Heart left ventricle (tissue), 16 donors: ENCODE measurements at regions not wholly inside any gene's neighbourhood (a gene's known extent, or its start where the extent isn't known, plus 50 kb on each side); places are given as distances from the start of the nearest gene placed in this dataset.

ENCODE experiments used
- ATAC-seq, 4 donors: fragments of 200-7000 bp; cut with Tn5 transposase; one replicate each; pipeline ENCODE4 v1.9.1; 2020 to 2022; ENCODE audit warnings: moderate library complexity in 4 of 4, mild to moderate bottlenecking in 3 of 4, moderate number of reproducible peaks in 1 of 4
- DNase-seq, 5 donors: peaks; one replicate each; pipeline ENCODE4 v3.0.0-alpha.2; 2020
- H3K27ac ChIP-seq, 12 donors: fragments of 200-600 bp; sonication (generic) in 4 of 12; one replicate each; pipeline versions ENCODE4 v1.5.0 to v1.8.0; 2016 to 2022; ENCODE audit warnings: mild to moderate bottlenecking in 2 of 12
- H3K27me3 ChIP-seq, 9 donors: fragments of 200-600 bp; sonication (generic) in 2 of 9; one replicate each; pipeline versions ENCODE4 v1.5.1 to v1.8.0; 2016 to 2022; ENCODE audit warnings: mild to moderate bottlenecking in 3 of 9
- H3K36me3 ChIP-seq, 9 donors: fragments of 200-600 bp; sonication (generic) in 2 of 9; one replicate each; pipeline versions ENCODE4 v1.5.0 to v1.8.0; 2018 to 2022; ENCODE audit warnings: mild to moderate bottlenecking in 2 of 9
- H3K4me1 ChIP-seq, 12 donors: fragments of 200-600 bp; sonication (generic) in 4 of 12; one replicate each; pipeline versions ENCODE4 v1.5.0 to v1.8.0; 2016 to 2022; ENCODE audit warnings: mild to moderate bottlenecking in 3 of 12
- H3K4me3 ChIP-seq, 12 donors: fragments of 200-600 bp; sonication (generic) in 4 of 12; one replicate each; pipeline versions ENCODE4 v1.5.0 to v1.8.0; 2017 to 2022; ENCODE audit warnings: mild to moderate bottlenecking in 9 of 12, moderate library complexity in 4 of 12
- H3K9me3 ChIP-seq, 12 donors: fragments of 200-600 bp; sonication (generic) in 4 of 12; one replicate each; pipeline versions ENCODE4 v1.5.0 to v1.8.0; 2016 to 2022; ENCODE audit warnings: mild to moderate bottlenecking in 1 of 12
- POLR2A ChIP-seq, 2 donors: fragments of 450-650 bp; IDR thresholded peaks; one replicate each; pipeline ENCODE4 v1.6.1; 2017; ENCODE audit warnings: antibody characterized with exemption in 2 of 2, mild to moderate bottlenecking in 2 of 2, moderate library complexity in 2 of 2
- WGBS, 4 donors: extraction: QIAGEN DNeasy Blood & Tissue Kit in 2 of 4; methylation state at CpG; one replicate each; pipeline versions ENCODE4 v1.1.5 to v1.1.7; 2013 to 2018; 5-methylcytosine and 5-hydroxymethylcytosine counted together
- intact Hi-C, 10 donors: fragments of 100-400 bp; cut with DNase I; formaldehyde crosslinking; loops; one replicate each; pipeline versions ENCODE4 v1.11.1 to v1.14.2; 2022
- TF ChIP-seq, protein P1 (sequence below), 12 donors: fragments of 200-600 bp; sonication (generic) in 4 of 12; IDR thresholded peaks; one replicate each; pipeline versions ENCODE4 v1.5.0 to v1.8.0; 2018 to 2022; ENCODE audit warnings: antibody characterized with exemption in 12 of 12, mild to moderate bottlenecking in 5 of 12
- donor health status: ischemic (EF 13 %, LVEDD 7.1; RV severe dilation, severe dysfunction).
- donor health status: healthy with polysubstance abuse.
- donor health status: DM: no; HTN: yes; CAD: no.
- donor health status: DM: no; HTN: no; CAD: no.
- donor health status: ischemic (EF 25% LVEDD 6.9; RV normal size, moderate dysfunction).
- donor health status: ischemic (EF 25% LVEDD 5.7; RV mildly dilated, moderate dysfunction).
- donor health status: healthy.
- donor health status: DM: yes; HTN: yes; CAD: no.
- donor health status: ischemic (EF 35%, LVEDD 5.7; RV mildly dilated, moderate dysfunction).
- donor health status: nonischemic (EF 11% LVEDD 7.7; RV severe dilation, severe dysfunction).
- donor health status: DM: yes; HTN: yes; CAD: no.
- donor health status: PGD.
- donor health status: ischemic (EF 29% LVEDD 5.4; RV normal size, mild dysfunction).
- donor health status: nonischemic (EF 23%, LVEDD 6.1; RV moderate dilation, normal function).

DNA sequence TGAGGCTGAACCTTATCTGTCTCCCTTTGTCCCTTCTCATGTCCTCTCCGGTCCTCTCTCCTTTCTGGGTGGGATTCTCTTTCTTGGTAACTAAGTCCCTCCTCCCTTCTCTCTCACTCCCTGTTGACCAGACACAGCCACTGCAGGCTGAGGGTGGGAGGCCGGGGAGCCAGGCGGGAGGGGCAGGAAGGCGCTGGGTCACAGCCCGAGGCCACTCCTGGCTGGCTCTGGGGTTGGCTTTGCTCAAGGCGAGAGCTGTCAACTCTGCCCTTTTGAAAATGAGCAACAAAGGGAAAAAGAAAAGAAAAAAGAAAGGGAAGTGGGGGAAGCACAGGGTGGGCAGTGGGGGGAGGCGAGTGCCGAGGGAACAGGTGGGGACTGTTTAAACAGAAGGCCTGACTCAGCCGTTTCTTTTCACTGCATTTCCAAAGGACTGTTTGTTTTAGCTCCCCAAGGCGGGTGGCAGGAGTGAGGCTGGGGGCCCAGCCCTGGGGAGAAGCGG lies 70.5 kb upstream of the IGFBP5 start:
- ATAC-seq, result peak; percentile 37 to 90 (median 84)
- Histone ChIP-seq H3K9me3 (no peaks in the 10 kb centered on the region), H3K4me1 (peaks cover 0 to 26% (median 12%) of the 10 kb centered on the region in 12 donors), H3K27ac (peak overlapping the region in 4 of 12 donors; percentile 16 to 64 (median 45)), H3K4me3 (peak overlapping the region in 1 of 12 donors; percentile 7), H3K36me3 (no peaks in the 10 kb centered on the region), H3K27me3 (no peaks in the 10 kb centered on the region)
- WGBS, 4 donors, result 33 to 53% (median 37%) methylated on average over 10 to 11 of the region's 11 CpGs
- intact Hi-C loops, result loop anchor here in 1 of 10 donors (5.0 kb wide), 1 partner anchor 69 kb away; the partner anchor contains the start of gene IGFBP5
- peak; percentile 40 to 72 (median 56) for DNase-seq
- TF ChIP-seq, protein P1, sequence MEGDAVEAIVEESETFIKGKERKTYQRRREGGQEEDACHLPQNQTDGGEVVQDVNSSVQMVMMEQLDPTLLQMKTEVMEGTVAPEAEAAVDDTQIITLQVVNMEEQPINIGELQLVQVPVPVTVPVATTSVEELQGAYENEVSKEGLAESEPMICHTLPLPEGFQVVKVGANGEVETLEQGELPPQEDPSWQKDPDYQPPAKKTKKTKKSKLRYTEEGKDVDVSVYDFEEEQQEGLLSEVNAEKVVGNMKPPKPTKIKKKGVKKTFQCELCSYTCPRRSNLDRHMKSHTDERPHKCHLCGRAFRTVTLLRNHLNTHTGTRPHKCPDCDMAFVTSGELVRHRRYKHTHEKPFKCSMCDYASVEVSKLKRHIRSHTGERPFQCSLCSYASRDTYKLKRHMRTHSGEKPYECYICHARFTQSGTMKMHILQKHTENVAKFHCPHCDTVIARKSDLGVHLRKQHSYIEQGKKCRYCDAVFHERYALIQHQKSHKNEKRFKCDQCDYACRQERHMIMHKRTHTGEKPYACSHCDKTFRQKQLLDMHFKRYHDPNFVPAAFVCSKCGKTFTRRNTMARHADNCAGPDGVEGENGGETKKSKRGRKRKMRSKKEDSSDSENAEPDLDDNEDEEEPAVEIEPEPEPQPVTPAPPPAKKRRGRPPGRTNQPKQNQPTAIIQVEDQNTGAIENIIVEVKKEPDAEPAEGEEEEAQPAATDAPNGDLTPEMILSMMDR (IDR thresholded peaks at IDR 0.05), result peak in 3 of 12 donors; percentile 18 to 38 (median 21)
- no peak for TF ChIP-seq POLR2A (IDR thresholded peaks at IDR 0.05)

DNA sequence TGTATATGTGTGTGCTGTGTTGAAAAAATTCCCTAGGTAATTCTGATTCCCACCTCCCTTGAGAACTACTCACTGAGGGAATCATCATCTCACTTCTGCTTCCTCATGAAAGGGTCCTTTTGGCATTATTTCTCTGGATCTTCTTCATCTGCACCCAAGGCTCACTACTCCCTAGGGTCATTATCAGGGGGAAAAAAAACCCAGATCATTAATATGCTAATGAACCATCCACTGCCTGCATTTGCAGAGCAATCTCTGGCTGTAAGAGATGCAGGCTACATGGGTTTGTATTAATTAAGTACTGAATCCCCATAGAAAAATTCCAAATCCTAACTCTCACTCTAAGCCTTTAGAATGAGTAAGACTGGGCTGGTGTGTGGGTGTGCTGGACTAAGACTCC lies 68.0 kb upstream of the IGFBP5 start:
- H3K4me3 ChIP-seq, result no peak overlapping the region
- H3K27ac ChIP-seq, result no peak overlapping the region
- TF ChIP-seq, protein P1 (IDR thresholded peaks at IDR 0.05), result no peak
- no peak for TF ChIP-seq POLR2A (IDR thresholded peaks at IDR 0.05)
- no peak for DNase-seq
- H3K4me1 ChIP-seq, result peaks cover 0 to 30% (median 15%) of the 10 kb centered on the region in 12 donors
- ATAC-seq, result no peak
- H3K9me3 ChIP-seq, result no peaks in the 10 kb centered on the region
- no peaks in the 10 kb centered on the region for H3K36me3 ChIP-seq
- intact Hi-C loops, result no loop called here
- no peaks in the 10 kb centered on the region for H3K27me3 ChIP-seq

DNA sequence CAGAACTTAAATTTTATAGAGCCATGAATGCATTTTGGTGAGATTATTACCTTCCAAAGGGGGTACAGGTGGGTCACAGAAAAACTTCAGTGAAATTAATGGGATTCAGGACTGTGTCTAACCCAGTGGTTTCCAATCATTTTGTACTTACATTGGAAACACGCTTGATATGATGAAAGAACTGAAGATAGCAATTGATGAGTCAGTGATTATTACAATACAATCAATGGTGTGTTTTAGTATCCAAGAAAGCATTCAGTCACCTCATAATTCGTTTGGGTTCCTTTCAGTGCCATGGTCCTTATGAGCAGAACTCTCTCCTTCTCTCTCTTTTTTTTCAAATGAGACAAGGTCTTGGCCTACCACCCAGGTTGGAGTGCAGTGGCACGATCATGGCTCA lies 66.5 kb upstream of the IGFBP5 start:
- H3K36me3 ChIP-seq, result no peaks in the 10 kb centered on the region
- no peak for TF ChIP-seq POLR2A (IDR thresholded peaks at IDR 0.05)
- TF ChIP-seq, protein P1 (IDR thresholded peaks at IDR 0.05), result no peak
- no peaks in the 10 kb centered on the region for H3K9me3 ChIP-seq
- no peaks in the 10 kb centered on the region for H3K27me3 ChIP-seq
- DNase-seq (no peak), ATAC-seq (no peak)
- WGBS, 4 donors, result 94 to 96% (median 95%) methylated on average over 3 of the region's 3 CpGs
- peak overlapping the region in 2 of 12 donors; percentile 17 to 74 for H3K27ac ChIP-seq
- intact Hi-C loops, result no loop called here
- H3K4me3 ChIP-seq, result no peak overlapping the region
- H3K4me1 ChIP-seq, result peaks cover 0 to 30% (median 15%) of the 10 kb centered on the region in 12 donors

DNA sequence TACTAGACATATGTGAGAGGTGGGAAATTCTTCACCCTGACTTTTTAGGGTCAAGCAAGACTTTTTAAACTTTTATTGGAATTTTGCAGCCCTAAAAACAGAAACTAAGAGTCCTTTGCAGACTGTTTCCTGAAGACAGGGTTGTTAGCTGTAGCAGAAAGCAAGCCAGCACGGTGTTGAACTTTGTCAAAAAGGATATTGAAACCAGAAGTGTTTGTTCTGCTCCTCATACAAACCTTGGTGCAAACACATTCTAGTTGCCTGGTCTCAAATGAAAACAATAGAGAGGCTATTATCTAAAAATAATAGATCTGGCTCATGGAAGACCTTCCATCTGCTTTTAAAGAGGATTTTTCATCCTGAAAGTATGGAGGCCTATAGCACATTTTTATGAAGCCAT lies 65.8 kb upstream of the IGFBP5 start:
- intact Hi-C loops, result no loop called here
- 25 to 44% (median 29%) methylated on average over 1 of the region's 1 CpG for WGBS, 4 donors
- DNase-seq, result no peak
- Histone ChIP-seq H3K36me3 (no peaks in the 10 kb centered on the region), H3K4me3 (no peak overlapping the region), H3K27me3 (no peaks in the 10 kb centered on the region), H3K4me1 (peaks cover 0 to 24% (median 12%) of the 10 kb centered on the region in 12 donors), H3K27ac (peak overlapping the region in 4 of 12 donors; percentile 16 to 74 (median 22)), H3K9me3 (no peaks in the 10 kb centered on the region)
- ATAC-seq, result peak in 1 of 4 donors; percentile 28
- TF ChIP-seq, protein P1 (IDR thresholded peaks at IDR 0.05), result no peak
- no peak for TF ChIP-seq POLR2A (IDR thresholded peaks at IDR 0.05)
